ENCODE measurements at regions not wholly inside any gene's neighbourhood (a gene's known extent, or its start where the extent isn't known, plus 50 kb on each side); places are given as distances from the start of the nearest gene placed in this dataset.

DNA sequence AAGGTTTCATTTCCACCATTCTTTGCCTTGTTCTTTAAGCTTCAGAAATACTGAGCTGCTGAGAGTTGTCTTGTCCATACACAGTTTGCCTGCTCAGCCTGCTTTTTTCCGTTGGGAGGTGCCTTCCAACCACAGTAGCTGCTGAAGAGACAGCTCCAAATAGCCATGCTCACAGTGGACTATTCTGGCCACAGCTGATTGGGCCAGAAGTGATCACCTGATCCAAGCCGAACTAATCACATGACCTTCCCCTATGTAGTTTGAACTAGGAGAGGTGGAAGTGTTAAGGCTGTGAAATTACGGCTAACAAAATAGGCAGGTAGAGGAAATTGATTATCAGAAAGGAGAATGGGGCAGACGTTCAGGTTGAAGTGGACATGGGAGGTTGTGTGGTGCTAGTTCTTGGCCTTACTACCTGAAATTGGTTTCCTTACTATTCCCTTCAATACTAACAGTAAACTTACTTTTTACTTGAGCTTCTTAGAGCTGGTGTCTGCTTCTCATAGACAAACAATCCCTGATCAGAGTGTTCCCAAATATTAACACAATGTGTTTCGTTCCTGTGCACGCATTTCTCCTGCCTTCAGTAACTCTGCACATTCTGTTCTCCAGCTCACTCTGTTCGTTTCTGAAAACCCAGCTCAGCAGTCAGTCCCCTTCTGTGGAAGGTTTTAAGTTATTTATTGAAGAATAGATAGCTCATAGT lies 136.1 kb downstream of the RWDD3 start:
- TF ChIP-seq, protein P1, sequence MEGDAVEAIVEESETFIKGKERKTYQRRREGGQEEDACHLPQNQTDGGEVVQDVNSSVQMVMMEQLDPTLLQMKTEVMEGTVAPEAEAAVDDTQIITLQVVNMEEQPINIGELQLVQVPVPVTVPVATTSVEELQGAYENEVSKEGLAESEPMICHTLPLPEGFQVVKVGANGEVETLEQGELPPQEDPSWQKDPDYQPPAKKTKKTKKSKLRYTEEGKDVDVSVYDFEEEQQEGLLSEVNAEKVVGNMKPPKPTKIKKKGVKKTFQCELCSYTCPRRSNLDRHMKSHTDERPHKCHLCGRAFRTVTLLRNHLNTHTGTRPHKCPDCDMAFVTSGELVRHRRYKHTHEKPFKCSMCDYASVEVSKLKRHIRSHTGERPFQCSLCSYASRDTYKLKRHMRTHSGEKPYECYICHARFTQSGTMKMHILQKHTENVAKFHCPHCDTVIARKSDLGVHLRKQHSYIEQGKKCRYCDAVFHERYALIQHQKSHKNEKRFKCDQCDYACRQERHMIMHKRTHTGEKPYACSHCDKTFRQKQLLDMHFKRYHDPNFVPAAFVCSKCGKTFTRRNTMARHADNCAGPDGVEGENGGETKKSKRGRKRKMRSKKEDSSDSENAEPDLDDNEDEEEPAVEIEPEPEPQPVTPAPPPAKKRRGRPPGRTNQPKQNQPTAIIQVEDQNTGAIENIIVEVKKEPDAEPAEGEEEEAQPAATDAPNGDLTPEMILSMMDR (IDR thresholded peaks at IDR 0.05; ENCODE audit: extremely low read depth, missing control alignments), result no peak
- no peak for DNase-seq (ENCODE audit: low spot score)

DNA sequence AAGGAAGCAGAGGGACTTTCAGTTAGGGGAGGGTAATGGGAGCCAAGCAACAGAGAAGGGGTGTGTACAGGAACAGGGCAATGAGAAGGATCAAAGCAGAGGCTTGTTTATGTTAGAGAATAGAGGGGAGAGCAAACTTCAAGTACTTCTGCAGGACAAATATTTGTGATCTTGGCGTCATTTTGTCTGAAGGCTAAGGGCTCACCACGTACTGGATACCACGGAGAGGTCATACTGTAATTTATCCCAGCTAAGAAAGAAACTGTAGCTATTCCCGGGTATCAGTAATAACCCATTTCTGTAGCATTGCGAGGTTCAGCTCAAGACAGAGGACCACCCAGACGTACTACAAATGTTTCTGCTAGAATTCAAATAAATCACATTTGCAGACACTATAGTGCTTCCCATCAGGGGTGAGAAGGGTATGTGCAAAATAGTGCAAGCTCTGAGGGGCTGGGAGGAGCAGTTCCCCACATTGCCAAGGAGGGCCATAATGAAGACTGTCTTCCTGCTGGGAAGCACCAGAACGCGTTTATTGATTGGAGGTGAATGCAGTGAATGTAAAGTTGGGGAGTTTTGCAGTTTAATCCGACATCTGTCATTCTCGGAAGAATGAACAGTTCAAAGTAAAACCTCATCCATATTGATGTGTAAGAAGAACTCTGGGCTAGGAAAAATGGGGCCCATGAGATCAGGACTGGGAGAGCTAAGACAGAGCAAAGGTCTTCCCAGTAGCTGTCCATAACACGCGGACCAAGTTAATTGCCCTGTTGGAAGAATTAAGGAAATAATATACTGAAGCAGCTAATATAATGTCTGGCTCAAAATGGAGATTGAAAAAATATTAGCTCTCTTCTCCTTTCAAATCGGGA lies 136.9 kb downstream of the RWDD3 start:
- DNase-seq (ENCODE audit: low spot score), result no peak
- TF ChIP-seq, protein P1 (IDR thresholded peaks at IDR 0.05; ENCODE audit: extremely low read depth, missing control alignments), result no peak

- DNase-seq (ENCODE audit: low spot score), result no peak
Measured at GRCh38 chr1:95371666-95372282, 137.8 kb downstream of the RWDD3 start.

GRCh38 chr1:95375174-95375573 lies 141.2 kb downstream of the RWDD3 start:
- TF ChIP-seq, protein P1 (IDR thresholded peaks at IDR 0.05; ENCODE audit: extremely low read depth, missing control alignments), result no peak
- no peak for DNase-seq (ENCODE audit: low spot score)

More at GRCh38 chr1:95371666-95372282, 137.8 kb downstream of the RWDD3 start:
- TF ChIP-seq, protein P1 (IDR thresholded peaks at IDR 0.05; ENCODE audit: extremely low read depth, missing control alignments), result no peak

GRCh38 chr1:95380909-95381308 lies 146.9 kb downstream of the RWDD3 start:
- TF ChIP-seq, protein P1 (IDR thresholded peaks at IDR 0.05; ENCODE audit: extremely low read depth, missing control alignments), result no peak
- DNase-seq (ENCODE audit: low spot score), result no peak

DNA sequence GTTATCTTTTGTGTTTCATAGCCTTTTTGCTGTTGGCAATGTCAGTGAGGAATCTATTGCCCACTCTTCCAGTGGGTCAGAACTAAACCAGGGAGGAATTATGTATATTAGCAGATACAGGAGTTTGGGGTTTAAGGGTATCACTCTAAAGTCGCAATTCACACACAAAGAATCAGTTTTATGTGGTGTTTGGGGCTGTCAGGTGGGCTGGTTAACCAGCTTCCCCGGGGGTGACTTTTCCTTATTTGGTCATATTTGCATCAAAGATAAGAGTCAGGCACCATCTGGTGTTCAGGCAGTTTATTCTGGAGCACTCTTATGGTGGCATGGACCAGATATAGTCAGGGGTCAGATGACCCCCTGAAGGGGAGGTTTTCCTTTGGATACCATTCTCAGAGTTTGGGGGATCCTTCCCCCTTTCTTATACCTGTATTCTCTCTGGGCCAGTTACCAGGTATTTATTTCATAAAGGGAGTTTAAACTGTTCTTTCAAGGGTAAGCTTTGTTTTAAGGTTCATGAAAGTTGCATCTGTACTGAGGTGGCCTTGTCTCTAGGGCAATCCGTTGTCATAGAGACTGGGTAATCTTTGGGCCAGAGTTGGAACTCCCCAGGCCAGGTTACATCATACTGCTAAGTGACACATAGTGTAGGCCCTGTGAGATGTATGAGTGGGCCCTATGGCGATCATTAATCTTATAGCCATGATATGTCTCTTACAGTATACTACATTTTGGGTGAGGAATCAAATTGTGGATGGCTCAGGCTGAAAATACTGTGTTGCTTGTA lies 148.2 kb downstream of the RWDD3 start:
- no peak for DNase-seq (ENCODE audit: low spot score)
- TF ChIP-seq, protein P1 (IDR thresholded peaks at IDR 0.05; ENCODE audit: extremely low read depth, missing control alignments), result no peak

Measured in GM20000 (cell line).